ENCODE measurements at regions not wholly inside any gene's neighbourhood (a gene's known extent, or its start where the extent isn't known, plus 50 kb on each side); places are given as distances from the start of the nearest gene placed in this dataset.

DNA sequence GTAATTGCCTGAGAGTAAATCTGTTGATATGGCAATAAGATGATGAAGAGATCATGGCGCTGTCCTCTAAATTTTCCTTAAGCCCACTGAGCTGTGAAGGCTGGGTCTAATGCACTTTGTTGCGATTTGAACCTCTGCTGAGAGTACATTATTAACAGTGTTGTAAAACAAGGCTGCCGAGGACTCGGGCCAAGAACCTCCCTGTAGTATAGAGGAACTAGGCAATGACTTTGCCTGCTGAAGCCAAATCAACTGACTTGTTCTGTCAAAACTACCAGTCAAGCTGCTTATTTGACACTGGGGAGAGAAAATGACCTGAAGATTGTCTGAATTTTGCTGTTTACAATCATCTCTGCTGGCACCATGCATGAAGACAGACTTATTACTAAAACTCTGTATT lies 1154.7 kb downstream of the DTWD2 start:
- TF ChIP-seq, protein P1, sequence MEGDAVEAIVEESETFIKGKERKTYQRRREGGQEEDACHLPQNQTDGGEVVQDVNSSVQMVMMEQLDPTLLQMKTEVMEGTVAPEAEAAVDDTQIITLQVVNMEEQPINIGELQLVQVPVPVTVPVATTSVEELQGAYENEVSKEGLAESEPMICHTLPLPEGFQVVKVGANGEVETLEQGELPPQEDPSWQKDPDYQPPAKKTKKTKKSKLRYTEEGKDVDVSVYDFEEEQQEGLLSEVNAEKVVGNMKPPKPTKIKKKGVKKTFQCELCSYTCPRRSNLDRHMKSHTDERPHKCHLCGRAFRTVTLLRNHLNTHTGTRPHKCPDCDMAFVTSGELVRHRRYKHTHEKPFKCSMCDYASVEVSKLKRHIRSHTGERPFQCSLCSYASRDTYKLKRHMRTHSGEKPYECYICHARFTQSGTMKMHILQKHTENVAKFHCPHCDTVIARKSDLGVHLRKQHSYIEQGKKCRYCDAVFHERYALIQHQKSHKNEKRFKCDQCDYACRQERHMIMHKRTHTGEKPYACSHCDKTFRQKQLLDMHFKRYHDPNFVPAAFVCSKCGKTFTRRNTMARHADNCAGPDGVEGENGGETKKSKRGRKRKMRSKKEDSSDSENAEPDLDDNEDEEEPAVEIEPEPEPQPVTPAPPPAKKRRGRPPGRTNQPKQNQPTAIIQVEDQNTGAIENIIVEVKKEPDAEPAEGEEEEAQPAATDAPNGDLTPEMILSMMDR (conservative IDR thresholded peaks at IDR 0.05), result no peak
- no peak for TF ChIP-seq EZH2 (IDR thresholded peaks at IDR 0.05; ENCODE audit: low read depth)
- no TSS peak for BruUV-seq (replicated peaks)
- DNase-seq, result no peak
- CTCF ChIA-PET, result no interaction called here
- Histone ChIP-seq H3K27me3 (ENCODE audit: insufficient read depth, low read depth) (no peaks in the 10 kb centered on the region), H3K4me1 (replicated peaks; ENCODE audit: insufficient read depth) (no peaks in the 10 kb centered on the region), H3K79me2 (ENCODE audit: low read depth) (no peaks in the 10 kb centered on the region), H3K36me3 (ENCODE audit: low read depth) (no peaks in the 10 kb centered on the region), H3K4me2 (no peak overlapping the region), H3F3A (ENCODE audit: insufficient read depth, low read depth) (no peaks in the 10 kb centered on the region), H3K9me3 (ENCODE audit: insufficient read depth, low read depth) (no peaks in the 10 kb centered on the region), H3K4me3 (no peak overlapping the region), H3K9me2 (ENCODE audit: insufficient read depth) (no peaks in the 10 kb centered on the region; the same call in 1 of the 2 replicates), H2AFZ (no peak overlapping the region), H4K20me1 (ENCODE audit: insufficient read depth) (no peaks in the 10 kb centered on the region), H3K27ac (no peak overlapping the region)
- intact Hi-C loops (cut with micrococcal nuclease; ENCODE audit: unreplicated experiment), result no loop called here
- POLR2A ChIA-PET (ENCODE audit: unreplicated experiment), result no interaction called here

DNA sequence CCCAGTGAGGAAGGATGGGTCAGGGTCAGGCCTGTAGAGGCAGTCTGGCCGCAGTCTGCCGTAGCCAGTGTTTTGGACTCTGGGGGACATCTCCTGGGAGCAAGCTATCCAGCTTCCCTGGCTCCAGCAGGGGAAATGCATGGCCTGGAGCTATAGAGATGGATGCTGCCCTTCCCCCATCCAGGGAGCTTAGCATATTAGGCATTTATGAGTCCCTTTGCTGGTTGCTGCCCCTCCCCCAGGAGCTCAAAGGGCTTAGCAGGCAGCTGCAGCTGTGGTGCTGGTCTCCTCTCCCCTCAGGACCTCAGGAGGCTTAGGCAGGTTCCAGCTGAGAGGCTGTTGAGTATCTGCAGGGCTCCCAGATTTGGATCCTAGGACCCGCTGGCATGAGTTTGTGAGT lies 1158.7 kb downstream of the DTWD2 start:
- no peak overlapping the region for H2AFZ ChIP-seq
- H3K4me1 ChIP-seq (replicated peaks; ENCODE audit: insufficient read depth), result no peaks in the 10 kb centered on the region
- H3K27me3 ChIP-seq (ENCODE audit: insufficient read depth, low read depth), result no peaks in the 10 kb centered on the region
- no peaks in the 10 kb centered on the region for H3K9me3 ChIP-seq (ENCODE audit: insufficient read depth, low read depth)
- no peaks in the 10 kb centered on the region for H3K36me3 ChIP-seq (ENCODE audit: low read depth)
- no peak overlapping the region for H3K4me3 ChIP-seq
- DNase-seq, result no peak
- H3F3A ChIP-seq (ENCODE audit: insufficient read depth, low read depth), result no peaks in the 10 kb centered on the region
- ChIA-PET CTCF (no interaction called here), POLR2A (ENCODE audit: unreplicated experiment) (no interaction called here)
- BruUV-seq (replicated peaks), result no TSS peak
- H3K79me2 ChIP-seq (ENCODE audit: low read depth), result no peaks in the 10 kb centered on the region
- no peak for TF ChIP-seq EZH2 (IDR thresholded peaks at IDR 0.05; ENCODE audit: low read depth)
- TF ChIP-seq, protein P1 (conservative IDR thresholded peaks at IDR 0.05), result no peak
- H3K4me2 ChIP-seq, result no peak overlapping the region
- no peaks in the 10 kb centered on the region for H4K20me1 ChIP-seq (ENCODE audit: insufficient read depth)
- no peak overlapping the region for H3K27ac ChIP-seq
- intact Hi-C loops (cut with micrococcal nuclease; ENCODE audit: unreplicated experiment), result no loop called here
- no peaks in the 10 kb centered on the region for H3K9me2 ChIP-seq (ENCODE audit: insufficient read depth)

DNA sequence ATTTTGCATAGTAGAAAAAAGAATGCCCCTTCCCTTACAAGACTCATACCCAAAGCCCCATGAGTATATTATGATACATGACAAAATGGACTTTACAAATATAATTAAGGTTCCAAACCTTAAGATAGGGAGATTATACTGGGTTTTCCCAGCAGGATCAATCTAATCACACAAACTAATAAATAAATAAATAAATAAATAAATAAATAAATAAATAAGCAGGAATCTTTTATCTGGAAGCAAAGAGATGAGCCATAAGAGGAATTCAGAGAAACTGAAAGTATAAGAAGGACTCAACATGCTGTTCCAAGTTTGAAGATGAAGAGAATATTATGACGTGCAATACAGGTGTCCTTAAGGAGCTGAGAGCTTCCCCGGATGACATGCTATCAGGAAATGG lies 1174.5 kb downstream of the DTWD2 start:
- Histone ChIP-seq H3K4me2 (no peak overlapping the region), H3K27me3 (ENCODE audit: insufficient read depth, low read depth) (no peaks in the 10 kb centered on the region), H3K36me3 (ENCODE audit: low read depth) (no peaks in the 10 kb centered on the region), H3K79me2 (ENCODE audit: low read depth) (no peaks in the 10 kb centered on the region), H3K9me3 (ENCODE audit: insufficient read depth, low read depth) (no peaks in the 10 kb centered on the region), H3K4me1 (replicated peaks; ENCODE audit: insufficient read depth) (no peaks in the 10 kb centered on the region), H3K27ac (no peak overlapping the region), H3F3A (ENCODE audit: insufficient read depth, low read depth) (no peaks in the 10 kb centered on the region), H4K20me1 (ENCODE audit: insufficient read depth) (no peaks in the 10 kb centered on the region; the same call in 1 of the 2 replicates), H3K4me3 (no peak overlapping the region), H2AFZ (no peak overlapping the region), H3K9me2 (ENCODE audit: insufficient read depth) (no peaks in the 10 kb centered on the region)
- intact Hi-C loops (cut with micrococcal nuclease; ENCODE audit: unreplicated experiment), result no loop called here
- BruUV-seq (replicated peaks), result no TSS peak
- ChIA-PET POLR2A (ENCODE audit: unreplicated experiment) (no interaction called here), CTCF (no interaction called here)
- TF ChIP-seq EZH2 (IDR thresholded peaks at IDR 0.05; ENCODE audit: low read depth), result no peak
- DNase-seq, result no peak

DNA sequence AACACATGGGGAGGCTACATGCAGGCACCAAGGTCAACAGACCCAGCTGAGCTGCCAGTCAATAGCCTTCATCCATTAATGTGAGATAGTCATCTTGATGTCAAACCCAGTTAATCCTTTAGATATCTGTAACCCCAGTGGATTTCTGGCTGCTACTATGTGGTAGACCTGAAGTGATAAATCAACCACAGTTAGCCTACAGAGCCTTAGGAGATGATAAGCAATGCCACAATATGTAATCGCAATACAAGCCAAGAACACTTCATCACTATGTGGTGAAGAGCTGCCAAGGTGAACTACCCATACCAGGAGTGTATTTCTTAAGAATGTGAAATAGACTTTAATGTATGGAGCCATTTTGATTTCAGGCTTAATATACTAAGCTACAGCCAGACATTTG lies 1175.5 kb downstream of the DTWD2 start:
- intact Hi-C loops (cut with micrococcal nuclease; ENCODE audit: unreplicated experiment), result no loop called here
- Histone ChIP-seq H3K4me2 (no peak overlapping the region), H3K4me3 (no peak overlapping the region), H3K9me3 (ENCODE audit: insufficient read depth, low read depth) (no peaks in the 10 kb centered on the region), H2AFZ (no peak overlapping the region), H4K20me1 (ENCODE audit: insufficient read depth) (no peaks in the 10 kb centered on the region; the same call in 1 of the 2 replicates), H3K27me3 (ENCODE audit: insufficient read depth, low read depth) (no peaks in the 10 kb centered on the region), H3F3A (ENCODE audit: insufficient read depth, low read depth) (no peaks in the 10 kb centered on the region), H3K27ac (no peak overlapping the region), H3K4me1 (replicated peaks; ENCODE audit: insufficient read depth) (no peaks in the 10 kb centered on the region), H3K36me3 (ENCODE audit: low read depth) (no peaks in the 10 kb centered on the region), H3K79me2 (ENCODE audit: low read depth) (no peaks in the 10 kb centered on the region), H3K9me2 (ENCODE audit: insufficient read depth) (no peaks in the 10 kb centered on the region)
- CTCF ChIA-PET, result no interaction called here
- no TSS peak for BruUV-seq (replicated peaks)
- no peak for DNase-seq
- TF ChIP-seq, protein P1 (conservative IDR thresholded peaks at IDR 0.05), result no peak
- no peak for TF ChIP-seq EZH2 (IDR thresholded peaks at IDR 0.05; ENCODE audit: low read depth)
- POLR2A ChIA-PET (ENCODE audit: unreplicated experiment), result no interaction called here
